PFSK-1 (cell line): ENCODE measurements at regions not wholly inside any gene's neighbourhood (a gene's known extent, or its start where the extent isn't known, plus 50 kb on each side); places are given as distances from the start of the nearest gene placed in this dataset.

Experiments
- POLR2AphosphoS5 ChIP-seq: IDR thresholded peaks from 2 replicates; pipeline ENCODE4 v1.6.1; 2012; ENCODE audit warnings: low read depth, mild to moderate bottlenecking, control low read depth, low read length, moderate library complexity
- TAF1 ChIP-seq: IDR thresholded peaks from 2 replicates; pipeline ENCODE4 v1.6.1; 2012; ENCODE audit warnings: low read length, control low read depth, borderline replicate concordance; ENCODE audit not compliant: insufficient read depth

GRCh38 chr13:80577285-80577684 lies 236.4 kb upstream of the SPRY2 start:
- TF ChIP-seq POLR2AphosphoS5 (no peak), TAF1 (no peak)
